Liver (tissue), 2 donors: ENCODE measurements at regions not wholly inside any gene's neighbourhood (a gene's known extent, or its start where the extent isn't known, plus 50 kb on each side); places are given as distances from the start of the nearest gene placed in this dataset.

Source experiments
- CTCF ChIP-seq: fragments of 150-350 bp; IDR thresholded peaks from 2 replicates; pipeline ENCODE4 v1.5.1; 2017; ENCODE audit warnings: improper control_type of control experiment, low read depth, low read length; ENCODE audit not compliant: missing input control
- REST ChIP-seq: IDR thresholded peaks from 2 replicates; pipeline ENCODE4 v1.6.1; 2016; ENCODE audit warnings: antibody characterized with exemption, mild to moderate bottlenecking
- YY1 ChIP-seq: IDR thresholded peaks from 2 replicates; pipeline ENCODE4 v1.6.1; 2016; ENCODE audit warnings: antibody characterized with exemption, mild to moderate bottlenecking
- donor health status: healthy.

- no peak for TF ChIP-seq CTCF
- TF ChIP-seq REST: no peak
- no peak for TF ChIP-seq YY1
Observed at GRCh38 chr11:121696931-121697670, 244.3 kb upstream of the SORL1-AS1 start.
